Esophagus squamous epithelium (tissue), 4 donors: ENCODE measurements at regions not wholly inside any gene's neighbourhood (a gene's known extent, or its start where the extent isn't known, plus 50 kb on each side); places are given as distances from the start of the nearest gene placed in this dataset.

Source experiments
- CTCF ChIP-seq, 6 experiments: fragments of 450-650 bp in 4 of 6; fragments of 200-600 bp in 2 of 6; sonication (generic) in 2 of 6; IDR thresholded peaks; one replicate each; pipeline ENCODE4 v1.5.1; 2016 to 2019; ENCODE audit warnings: antibody characterized with exemption in 6 of 6, mild to moderate bottlenecking in 4 of 6, moderate library complexity in 4 of 6
- POLR2A ChIP-seq, 4 donors: fragments of 450-650 bp; IDR thresholded peaks; one replicate each; pipeline ENCODE4 v1.6.1; 2017; ENCODE audit warnings: antibody characterized with exemption in 4 of 4, mild to moderate bottlenecking in 4 of 4, moderate library complexity in 3 of 4

DNA sequence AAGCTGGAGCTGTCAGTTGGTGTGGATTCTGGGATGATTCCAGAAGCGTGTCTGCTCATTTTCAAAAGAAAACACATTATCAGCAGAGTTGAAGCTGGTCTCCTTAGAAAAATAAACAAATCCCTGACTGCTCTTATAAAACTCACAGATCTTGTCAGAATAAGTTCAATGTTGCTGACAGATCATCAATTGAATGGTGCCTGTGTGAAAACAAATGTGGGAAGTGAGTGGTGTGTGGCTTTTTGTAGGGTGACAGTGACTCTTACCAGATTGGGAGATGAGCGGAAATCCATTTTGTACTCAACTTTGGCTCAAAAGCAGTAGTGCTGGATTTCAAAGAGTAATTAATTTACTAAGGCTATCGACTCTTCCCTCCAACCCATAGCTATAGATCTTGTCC is 807.8 kb downstream of the RAPGEF2 start:
- TF ChIP-seq CTCF (IDR thresholded peaks at IDR 0.05) (no peak), POLR2A (IDR thresholded peaks at IDR 0.05) (no peak)
